Common myeloid progenitor, CD34-positive (primary cell): ENCODE measurements at regions not wholly inside any gene's neighbourhood (a gene's known extent, or its start where the extent isn't known, plus 50 kb on each side); places are given as distances from the start of the nearest gene placed in this dataset.

Source experiments
- CTCF ChIA-PET: fragments of 350-600 bp; sonication (Branson Sonifier 250); formaldehyde crosslinking; loops from one replicate; lab custom pipeline; 2021; ENCODE audit warnings: antibody characterized with exemption; lab: Charles Lee
- POLR2A ChIA-PET: fragments of 350-600 bp; sonication (Branson Sonifier 250); formaldehyde crosslinking; loops from one replicate; lab custom pipeline; 2021; ENCODE audit warnings: antibody characterized with exemption; lab: Charles Lee
- DNase-seq, 3 donors: peaks; one replicate each; pipeline versions ENCODE4 v3.0.0 to v3.0.0-alpha.2; 2013
- H3K27ac ChIP-seq, 2 experiments: 1 replicate in 1 of 2; 2 replicates in 1 of 2; pipeline ENCODE4 v1.7.0; 2013; ENCODE audit warnings: inconsistent platforms in 2 of 2, low read length in 2 of 2, mild to moderate bottlenecking in 2 of 2, low read depth in 1 of 2, moderate library complexity in 1 of 2; ENCODE audit not compliant: severe bottlenecking in 2 of 2, insufficient read depth in 1 of 2, poor library complexity in 1 of 2
- H3K27me3 ChIP-seq, 5 experiments: replicated peaks in 2 of 5; 1 replicate in 3 of 5; 2 replicates in 2 of 5; pipeline versions ENCODE4 v1.6.1 to v1.7.0; 2013; ENCODE audit warnings: low read length in 4 of 5, mild to moderate bottlenecking in 2 of 5, moderate library complexity in 2 of 5, inconsistent platforms in 1 of 5; ENCODE audit not compliant: insufficient read depth in 5 of 5, control insufficient read depth in 4 of 5
- H3K36me3 ChIP-seq, 4 experiments: 1 replicate in 2 of 4; 2 replicates in 2 of 4; pipeline versions ENCODE4 v1.6.1 to v1.7.0; 2013; ENCODE audit warnings: low read length in 3 of 4, control low read depth in 1 of 4, mild to moderate bottlenecking in 1 of 4; ENCODE audit not compliant: control insufficient read depth in 4 of 4, insufficient read depth in 4 of 4
- H3K4me1 ChIP-seq, 4 experiments: 1 replicate in 3 of 4; 2 replicates in 1 of 4; pipeline versions ENCODE4 v1.6.1 to v1.7.1; 2013; ENCODE audit warnings: low read length in 3 of 4, mild to moderate bottlenecking in 3 of 4, control low read depth in 1 of 4, inconsistent platforms in 1 of 4, moderate library complexity in 1 of 4; ENCODE audit not compliant: control insufficient read depth in 4 of 4, insufficient read depth in 4 of 4; ENCODE audit errors: control extremely low read depth in 1 of 4
- H3K4me3 ChIP-seq, 7 experiments: 1 replicate in 4 of 7; 2 replicates in 3 of 7; pipeline versions ENCODE4 v1.5.1 to v1.7.0; 2013; ENCODE audit warnings: mild to moderate bottlenecking in 7 of 7, low read length in 6 of 7, moderate library complexity in 6 of 7, inconsistent platforms in 2 of 7, low read depth in 2 of 7, control low read depth in 1 of 7; ENCODE audit not compliant: insufficient read depth in 4 of 7, control insufficient read depth in 1 of 7; ENCODE audit errors: extremely low read depth in 1 of 7
- H3K9me3 ChIP-seq, 5 experiments: 1 replicate in 4 of 5; 2 replicates in 1 of 5; pipeline versions ENCODE4 v1.6.1 to v1.7.1; 2013; ENCODE audit warnings: low read length in 4 of 5, mild to moderate bottlenecking in 2 of 5, inconsistent platforms in 1 of 5, low read depth in 1 of 5, moderate library complexity in 1 of 5; ENCODE audit not compliant: control insufficient read depth in 4 of 5, insufficient read depth in 2 of 5; ENCODE audit errors: control extremely low read depth in 1 of 5
- WGBS: methylation state at CpG from one replicate; pipeline ENCODE4 v1.1.5; 2013; ENCODE audit not compliant: insufficient coverage; 5-methylcytosine and 5-hydroxymethylcytosine counted together

DNA sequence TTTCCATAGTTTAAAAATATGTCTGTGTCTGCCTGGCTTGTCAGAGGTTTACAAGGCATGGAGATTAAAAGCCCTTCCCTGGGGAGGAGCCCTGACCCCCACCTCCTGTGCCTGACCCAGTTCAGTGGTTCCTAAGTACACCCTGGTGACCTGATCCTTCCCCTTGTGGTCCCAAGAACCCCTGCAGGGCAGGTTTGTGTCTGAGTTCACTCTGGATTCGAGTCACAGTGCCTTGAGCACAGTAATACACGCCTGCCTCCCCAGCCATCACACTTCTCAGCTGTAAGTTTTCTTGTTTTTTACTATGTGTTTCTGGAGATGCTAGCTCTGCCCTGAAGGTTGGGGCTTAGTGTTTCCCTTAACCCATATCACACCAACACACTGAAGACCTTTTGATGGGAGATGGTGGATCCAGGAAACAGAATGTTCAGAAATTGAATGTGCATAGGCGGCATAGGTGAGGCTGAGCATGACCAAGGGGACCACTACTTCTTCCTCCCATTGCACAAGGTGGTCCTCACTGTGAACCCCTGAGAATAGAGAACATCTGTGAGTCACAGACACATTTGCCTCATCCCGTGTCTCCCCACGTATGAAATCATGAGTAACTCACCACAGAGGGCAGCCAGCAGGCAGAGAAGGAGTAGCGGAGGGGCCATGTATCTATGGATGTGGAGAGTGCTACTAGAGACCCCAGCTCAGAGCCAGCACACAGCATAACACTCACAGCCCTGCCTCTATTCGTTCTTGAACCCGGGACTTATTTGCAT, 962.9 kb downstream of the TMEM121 start:
- no peak for DNase-seq
- no peak overlapping the region for H3K27ac ChIP-seq
- ChIA-PET CTCF (interaction anchor here (0.5 to 5.3 kb wide), 9 partner anchors 11 to 75 kb away, joined by 3 to 45 read pairs (median 4); no protein-coding TSS in a partner anchor), POLR2A (no interaction called here)
- H3K4me1 ChIP-seq, result peaks cover under 1 to 5% (median 3%) of the 10 kb centered on the region in 4 experiments
- H3K9me3 ChIP-seq, result peaks cover 0 to 7% (median 0%) of the 10 kb centered on the region in 5 experiments
- H3K27me3 ChIP-seq, result peaks cover 0 to 5% (median 0%) of the 10 kb centered on the region in 5 experiments
- 67% methylated on average over 4 of the region's 8 CpGs for WGBS
- no peaks in the 10 kb centered on the region for H3K36me3 ChIP-seq
- H3K4me3 ChIP-seq, result no peak overlapping the region

DNA sequence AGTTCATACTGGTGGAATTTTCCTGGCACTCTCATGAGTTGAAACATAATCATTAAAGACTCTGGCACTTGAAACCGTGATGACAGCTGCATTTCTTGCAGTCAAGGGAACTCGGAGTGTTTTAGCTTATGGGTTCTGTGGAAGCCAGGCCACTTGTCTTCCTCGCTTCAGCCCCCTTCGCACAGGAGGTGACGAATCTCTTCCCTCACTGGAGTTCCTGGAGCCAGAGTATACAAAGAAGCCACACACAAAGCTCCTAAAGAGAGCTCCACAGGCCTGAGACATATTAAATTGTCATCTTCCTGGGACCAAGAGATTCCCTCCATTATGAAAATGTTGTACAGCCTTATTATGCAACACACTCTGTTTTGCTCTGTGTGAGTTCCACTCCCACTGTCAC, 964.1 kb downstream of the TMEM121 start:
- Histone ChIP-seq H3K9me3 (peaks cover 0 to 7% (median 0%) of the 10 kb centered on the region in 5 experiments), H3K27ac (no peak overlapping the region), H3K4me3 (no peak overlapping the region), H3K27me3 (peaks cover 0 to 5% (median 0%) of the 10 kb centered on the region in 5 experiments), H3K36me3 (no peaks in the 10 kb centered on the region), H3K4me1 (peaks cover 2 to 12% (median 6%) of the 10 kb centered on the region in 4 experiments)
- POLR2A ChIA-PET, result no interaction called here
- WGBS, result 88% methylated on average over 5 of the region's 5 CpGs
- CTCF ChIA-PET, result interaction anchor here (0.6 to 5.3 kb wide), 8 partner anchors 12 to 184 kb away, joined by 3 to 45 read pairs (median 5); no protein-coding TSS in a partner anchor
- no peak for DNase-seq

DNA sequence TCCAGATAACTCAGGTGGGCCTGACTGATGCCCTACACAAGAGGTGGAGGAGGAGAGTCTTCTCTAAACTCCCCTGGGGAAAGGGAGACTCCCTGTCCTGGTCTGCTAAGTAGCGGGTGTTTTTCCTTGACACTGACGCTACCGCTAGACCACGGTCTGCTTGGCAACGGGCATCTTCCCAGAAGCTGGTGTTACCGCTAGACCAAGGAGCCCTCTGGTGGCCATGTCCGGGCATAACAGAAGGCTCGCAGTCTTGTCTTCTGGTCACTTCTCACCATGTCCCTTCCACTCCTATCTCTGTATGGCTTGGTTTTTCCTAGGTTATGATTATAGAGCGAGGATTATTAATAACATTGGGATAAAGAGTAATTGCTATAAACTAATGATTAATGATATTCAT, 965.5 kb downstream of the TMEM121 start:
- peaks cover 0 to 5% (median 0%) of the 10 kb centered on the region in 5 experiments for H3K27me3 ChIP-seq
- H3K4me1 ChIP-seq, result peaks cover 2 to 12% (median 6%) of the 10 kb centered on the region in 4 experiments
- no peaks in the 10 kb centered on the region for H3K36me3 ChIP-seq
- H3K4me3 ChIP-seq, result no peak overlapping the region
- no peak overlapping the region for H3K27ac ChIP-seq
- WGBS, result 88% methylated on average over 6 of the region's 9 CpGs
- peaks cover 0 to 7% (median 0%) of the 10 kb centered on the region in 5 experiments for H3K9me3 ChIP-seq
- ChIA-PET POLR2A (no interaction called here), CTCF (interaction anchor here (0.6 to 5.3 kb wide), 4 partner anchors 12 to 71 kb away, joined by 3 to 45 read pairs (median 5); no protein-coding TSS in a partner anchor)
- peak in 1 of 3 donors; percentile 5 for DNase-seq

DNA sequence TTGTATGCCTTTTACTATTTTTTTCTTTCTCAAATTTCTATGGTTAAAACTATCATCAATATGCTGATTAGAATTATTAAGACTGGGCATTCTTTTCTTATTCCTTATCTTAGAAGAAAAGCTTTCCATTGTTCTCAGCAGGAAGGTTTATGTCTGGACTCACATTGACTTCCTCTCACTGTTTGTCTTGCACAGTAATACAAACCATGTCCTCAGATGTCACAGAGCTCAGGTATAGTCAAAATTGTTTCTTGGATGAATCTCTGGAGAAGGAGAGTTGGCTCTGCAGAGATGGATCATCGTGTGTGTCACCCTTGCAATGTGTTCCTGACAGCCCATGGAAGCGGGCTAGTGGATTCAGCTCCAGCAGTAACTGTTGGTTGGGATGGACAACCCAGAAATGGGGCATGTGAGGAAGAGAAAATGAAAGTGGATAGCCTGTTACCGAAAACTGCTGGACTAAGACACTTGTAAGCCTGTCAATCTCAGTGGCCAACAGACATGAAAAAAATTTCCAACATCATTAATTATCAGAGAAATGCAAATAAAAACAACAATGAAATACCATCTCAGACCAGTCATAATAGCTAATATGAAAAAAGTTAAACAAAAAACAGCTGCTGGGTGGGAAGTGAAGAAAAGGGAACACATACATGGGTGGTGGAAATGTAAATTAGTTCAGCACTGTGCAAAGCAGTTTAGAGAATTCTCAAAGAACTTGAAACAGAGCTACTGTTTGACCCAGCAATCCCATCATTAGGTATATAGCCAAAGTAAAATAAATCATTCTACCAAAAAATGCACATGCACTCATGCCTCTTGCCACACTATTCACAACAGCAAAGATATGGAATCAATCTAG, 967.8 kb downstream of the TMEM121 start:
- WGBS, result 31% methylated on average over 2 of the region's 3 CpGs
- peak in 1 of 3 donors; percentile 49 for DNase-seq
- Histone ChIP-seq H3K4me3 (peak overlapping the region in 6 of 7 experiments; percentile 8 to 78 (median 52)), H3K27me3 (peaks cover 0 to 3% (median 0%) of the 10 kb centered on the region in 5 experiments), H3K9me3 (peaks cover 0 to 7% (median 0%) of the 10 kb centered on the region in 5 experiments), H3K4me1 (peaks cover 2 to 12% (median 6%) of the 10 kb centered on the region in 4 experiments), H3K36me3 (no peaks in the 10 kb centered on the region), H3K27ac (peak overlapping the region in 1 of 2 experiments; percentile 33)
- ChIA-PET POLR2A (interaction anchor here (0.9 kb wide), 1 partner anchor 13 kb away, joined by 4 read pairs; no protein-coding TSS in a partner anchor), CTCF (interaction anchor here (0.7 to 2.1 kb wide), 7 partner anchors 9 to 51 kb away, joined by 3 to 10 read pairs (median 3); no protein-coding TSS in a partner anchor)

DNA sequence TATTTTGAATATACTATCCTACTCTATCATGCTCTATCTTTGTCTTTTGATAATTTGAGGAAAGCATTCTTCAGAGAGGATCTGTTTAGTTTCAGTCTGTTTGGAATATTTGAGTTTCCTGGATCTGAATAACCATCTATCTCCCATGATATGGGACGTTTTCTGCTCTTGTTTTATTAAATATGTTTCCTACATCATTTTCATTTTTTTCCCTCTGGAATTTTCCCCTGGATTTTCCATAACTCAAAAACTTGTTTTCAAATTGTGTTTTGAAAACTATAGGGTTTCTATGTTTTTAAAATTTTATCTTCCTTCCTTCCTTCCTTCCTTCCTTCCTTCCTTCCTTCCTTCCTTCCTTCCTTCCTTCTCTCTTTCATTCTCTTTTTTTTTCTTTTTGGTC, 974.2 kb downstream of the TMEM121 start:
- Histone ChIP-seq H3K27ac (no peak overlapping the region), H3K9me3 (peaks cover 0 to 2% (median 0%) of the 10 kb centered on the region in 5 experiments), H3K36me3 (no peaks in the 10 kb centered on the region), H3K4me1 (peaks cover 0 to 3% (median 2%) of the 10 kb centered on the region in 4 experiments), H3K4me3 (no peak overlapping the region), H3K27me3 (peaks cover 0 to 3% (median 0%) of the 10 kb centered on the region in 5 experiments)
- DNase-seq, result no peak
- WGBS, result no CpG with 5 or more reads among the region's 1 CpG
- POLR2A ChIA-PET, result no interaction called here
- CTCF ChIA-PET, result interaction anchor here (1.1 to 1.7 kb wide), 5 partner anchors 11 to 64 kb away, joined by 3 to 6 read pairs (median 4); no protein-coding TSS in a partner anchor

DNA sequence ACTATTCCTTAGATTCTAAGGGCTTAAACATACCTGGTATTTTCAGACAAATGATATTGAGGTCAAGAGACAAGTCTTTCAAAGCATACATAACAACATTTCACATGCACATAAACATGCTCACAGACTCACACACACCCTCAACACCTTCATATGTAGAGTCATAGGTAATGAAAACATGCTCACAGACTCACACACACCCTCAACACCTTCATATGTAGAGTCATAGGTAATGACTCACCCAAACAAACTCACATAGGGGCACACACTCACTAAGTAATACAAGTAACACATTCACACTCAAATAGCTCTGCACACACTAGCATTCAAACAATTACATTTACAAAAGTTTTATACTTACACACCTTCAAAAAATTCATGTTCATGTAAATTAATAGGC, 975.5 kb downstream of the TMEM121 start:
- H3K9me3 ChIP-seq, result peaks cover 0 to 2% (median 0%) of the 10 kb centered on the region in 5 experiments
- ChIA-PET POLR2A (no interaction called here), CTCF (interaction anchor here (1.0 to 1.6 kb wide), 3 partner anchors 12 to 60 kb away, joined by 3 to 6 read pairs (median 3); no protein-coding TSS in a partner anchor)
- DNase-seq, result no peak
- H3K27me3 ChIP-seq, result peaks cover 0 to 6% (median 0%) of the 10 kb centered on the region in 5 experiments
- no peak overlapping the region for H3K4me3 ChIP-seq
- no peaks in the 10 kb centered on the region for H3K36me3 ChIP-seq
- peaks cover 0 to 11% (median 4%) of the 10 kb centered on the region in 4 experiments for H3K4me1 ChIP-seq
- no peak overlapping the region for H3K27ac ChIP-seq
